ENCODE measurements at regions not wholly inside any gene's neighbourhood (a gene's known extent, or its start where the extent isn't known, plus 50 kb on each side); places are given as distances from the start of the nearest gene placed in this dataset.

- Histone ChIP-seq H2BK12ac (ENCODE audit: insufficient read length, low read depth, low read length) (no peak overlapping the region), H3K9me3 (ENCODE audit: control insufficient read depth, low read depth, low read length) (no peaks in the 10 kb centered on the region), H3K27ac (ENCODE audit: insufficient read length, low read depth, low read length) (no peak overlapping the region), H3K79me1 (ENCODE audit: insufficient read depth, low read depth, low read length, poor library complexity, severe bottlenecking) (no peaks in the 10 kb centered on the region), H4K8ac (replicated peaks; ENCODE audit: insufficient read length, low read depth, low read length) (no peak overlapping the region), H3K14ac (ENCODE audit: insufficient read depth, low read length) (no peak overlapping the region), H2BK15ac (ENCODE audit: low read depth, low read length) (no peak overlapping the region), H2BK5ac (ENCODE audit: insufficient read length, low read length) (no peak overlapping the region), H3K9ac (ENCODE audit: extremely low read depth, insufficient read length, low read length) (no peak overlapping the region), H4K91ac (ENCODE audit: insufficient read length, low read depth, low read length) (no peak overlapping the region), H2BK120ac (ENCODE audit: low read depth, low read length, poor library complexity, severe bottlenecking) (no peak overlapping the region), H2BK20ac (ENCODE audit: low read depth, low read length, poor library complexity, severe bottlenecking) (no peak overlapping the region), H3K4me2 (ENCODE audit: insufficient read depth, insufficient read length, low read length) (no peak overlapping the region), H3K4ac (ENCODE audit: low read depth, low read length) (no peak overlapping the region), H2AFZ (ENCODE audit: low read length) (no peak overlapping the region), H3T11ph (ENCODE audit: low read length) (no peak overlapping the region), H3K23me2 (ENCODE audit: insufficient read length, low read depth, low read length, poor library complexity, severe bottlenecking) (no peaks in the 10 kb centered on the region), H3K23ac (ENCODE audit: insufficient read length, low read depth, low read length) (no peak overlapping the region), H2AK5ac (ENCODE audit: insufficient read length, low read length) (no peak overlapping the region), H3K56ac (ENCODE audit: insufficient read length, low read depth, low read length) (no peak overlapping the region), H4K20me1 (ENCODE audit: control insufficient read depth, insufficient read depth, insufficient read length) (no peaks in the 10 kb centered on the region), H3K79me2 (ENCODE audit: insufficient read depth, low read length) (no peaks in the 10 kb centered on the region), H4K5ac (ENCODE audit: insufficient read length, low read depth, low read length) (no peak overlapping the region), H3K27me3 (ENCODE audit: insufficient read depth, low read length) (no peaks in the 10 kb centered on the region), H3K18ac (ENCODE audit: insufficient read length, low read depth, low read length) (no peak overlapping the region), H3K4me1 (ENCODE audit: insufficient read depth, low read length) (no peaks in the 10 kb centered on the region)
- DNase-seq, result no peak
- no peaks in the 10 kb centered on the region for H3K36me3 Mint-ChIP-seq (ENCODE audit: insufficient read depth in 1 of 3, low read depth in 3 of 3)
- H3K4me3 Mint-ChIP-seq, result no peak overlapping the region
- H3K9me3 Mint-ChIP-seq, result no peaks in the 10 kb centered on the region
- TF ChIP-seq, protein P1, sequence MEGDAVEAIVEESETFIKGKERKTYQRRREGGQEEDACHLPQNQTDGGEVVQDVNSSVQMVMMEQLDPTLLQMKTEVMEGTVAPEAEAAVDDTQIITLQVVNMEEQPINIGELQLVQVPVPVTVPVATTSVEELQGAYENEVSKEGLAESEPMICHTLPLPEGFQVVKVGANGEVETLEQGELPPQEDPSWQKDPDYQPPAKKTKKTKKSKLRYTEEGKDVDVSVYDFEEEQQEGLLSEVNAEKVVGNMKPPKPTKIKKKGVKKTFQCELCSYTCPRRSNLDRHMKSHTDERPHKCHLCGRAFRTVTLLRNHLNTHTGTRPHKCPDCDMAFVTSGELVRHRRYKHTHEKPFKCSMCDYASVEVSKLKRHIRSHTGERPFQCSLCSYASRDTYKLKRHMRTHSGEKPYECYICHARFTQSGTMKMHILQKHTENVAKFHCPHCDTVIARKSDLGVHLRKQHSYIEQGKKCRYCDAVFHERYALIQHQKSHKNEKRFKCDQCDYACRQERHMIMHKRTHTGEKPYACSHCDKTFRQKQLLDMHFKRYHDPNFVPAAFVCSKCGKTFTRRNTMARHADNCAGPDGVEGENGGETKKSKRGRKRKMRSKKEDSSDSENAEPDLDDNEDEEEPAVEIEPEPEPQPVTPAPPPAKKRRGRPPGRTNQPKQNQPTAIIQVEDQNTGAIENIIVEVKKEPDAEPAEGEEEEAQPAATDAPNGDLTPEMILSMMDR (conservative IDR thresholded peaks at IDR 0.05), result no peak
- no peak overlapping the region for H3K27ac Mint-ChIP-seq
- no peaks in the 10 kb centered on the region for H3K27me3 Mint-ChIP-seq (ENCODE audit: low read depth)
- WGBS (ENCODE audit: extremely low coverage, insufficient read length, low lambda C conversion rate), result no CpG with 5 or more reads among the region's 22 CpGs
- H3K4me1 Mint-ChIP-seq, result peaks cover 0 to 15% of the 10 kb centered on the region in 2 experiments; a peak in 2 of 4 replicates
These were observed 171.2 kb upstream of the CIBAR2 start for GRCh38 chr16:85283305-85284050.

Measured in H9 (cell line).